HCT116 (cell line): ENCODE measurements at regions not wholly inside any gene's neighbourhood (a gene's known extent, or its start where the extent isn't known, plus 50 kb on each side); places are given as distances from the start of the nearest gene placed in this dataset.

Experiments used
- ATAC-seq: fragments of 200-7000 bp; cut with Tn5 transposase; 2 replicates; pipeline ENCODE4 v1.9.1; 2020; ENCODE audit warnings: mild to moderate bottlenecking, moderate library complexity
- BruUV-seq: library from RNA; stranded (reverse); fragments of 400-500 nt; replicated peaks from 2 replicates; lab custom pipeline; 2021; lab: Mats Ljungman, UMichigan
- CTCF ChIA-PET: fragments of 300-600 bp; sonication (Branson Sonifier 250); formaldehyde crosslinking; loops from one replicate; lab custom pipeline; 2021; ENCODE audit warnings: antibody characterized with exemption; lab: Charles Lee
- POLR2A ChIA-PET: fragments of 300-600, 350-600 bp; sonication (Branson Sonifier 250); formaldehyde crosslinking; loops from one replicate; lab custom pipeline; 2021; ENCODE audit warnings: antibody characterized with exemption; lab: Charles Lee
- RAD21 ChIA-PET, 2 experiments: fragments of 300-600 bp; sonication (Branson Sonifier 250); formaldehyde crosslinking; loops; one replicate each; lab custom pipeline; 2023; ENCODE audit warnings: low total read pairs in 2 of 2; ENCODE audit not compliant: uncharacterized antibody in 2 of 2, unreplicated experiment in 2 of 2, low non-redundant PET in 1 of 2; lab: Charles Lee
- DNase-seq: peaks from one replicate; pipeline ENCODE4 v3.0.0-alpha.2; 2010; ENCODE audit warnings: low read depth, low spot score
- H2AFZ ChIP-seq: fragments of 200-600 bp; shearing (Covaris generic), sonication (generic); 2 replicates; pipeline ENCODE4 v1.6.1; 2017; ENCODE audit warnings: low read depth, mixed run types, mixed read lengths, antibody characterized with exemption, low read length; ENCODE audit not compliant: poor library complexity, severe bottlenecking
- H3K27ac ChIP-seq: 2 replicates; pipeline ENCODE4 v1.5.1; 2012; ENCODE audit warnings: low read depth, low read length
- H3K27me3 ChIP-seq: fragments of 200-600 bp; sonication (generic); 2 replicates; pipeline ENCODE4 v1.6.1; 2016; ENCODE audit warnings: mixed run types, low read length, mixed read lengths; ENCODE audit not compliant: insufficient read depth
- H3K36me3 ChIP-seq, 2 experiments: fragments of 200-500 bp in 1 of 2; fragments of 200-600 bp in 1 of 2; sonication (Bioruptor generic) in 1 of 2; sonication (generic) in 1 of 2; 2 replicates each; pipeline versions ENCODE4 v1.5.1 to v1.6.1; 2014 to 2016; ENCODE audit warnings: low read length in 2 of 2, inconsistent platforms in 1 of 2, mixed read lengths in 1 of 2, mixed run types in 1 of 2; ENCODE audit not compliant: insufficient read depth in 2 of 2, control insufficient read depth in 1 of 2
- H3K4me1 ChIP-seq, 2 experiments: fragments of 200-600 bp in 1 of 2; sonication (generic) in 1 of 2; 2 replicates each; pipeline versions ENCODE4 v1.5.1 to v1.6.1; 2012 to 2017; ENCODE audit warnings: low read length in 2 of 2, inconsistent platforms in 1 of 2, mild to moderate bottlenecking in 1 of 2, mixed read lengths in 1 of 2, mixed run types in 1 of 2, moderate library complexity in 1 of 2; ENCODE audit not compliant: insufficient read depth in 2 of 2, control insufficient read depth in 1 of 2
- H3K4me2 ChIP-seq: fragments of 200-600 bp; sonication (generic); 2 replicates; pipeline ENCODE4 v1.6.1; 2017; ENCODE audit warnings: mixed run types, low read length, mixed read lengths
- H3K4me3 ChIP-seq, 2 experiments: fragments of 200-600 bp in 1 of 2; sonication (generic) in 1 of 2; replicated peaks in 1 of 2; 2 replicates each; pipeline ENCODE4 v1.5.1; 2011 to 2016; ENCODE audit warnings: low read length in 2 of 2, control low read depth in 1 of 2, low read depth in 1 of 2, mild to moderate bottlenecking in 1 of 2, mixed read lengths in 1 of 2, mixed run types in 1 of 2
- H3K79me2 ChIP-seq: fragments of 200-600 bp; sonication (generic); 2 replicates; pipeline ENCODE4 v1.6.1; 2017; ENCODE audit warnings: mild to moderate bottlenecking, mixed run types, low read length, moderate library complexity, mixed read lengths; ENCODE audit not compliant: insufficient read depth
- H3K9ac ChIP-seq: fragments of 200-600 bp; sonication (generic); 2 replicates; pipeline ENCODE4 v1.6.1; 2016; ENCODE audit warnings: low read length, mixed read lengths
- H3K9me2 ChIP-seq: fragments of 200-600 bp; sonication (generic), shearing (Covaris generic); 2 replicates; pipeline ENCODE4 v1.6.1; 2017; ENCODE audit warnings: mixed run types, mild to moderate bottlenecking, moderate library complexity; ENCODE audit not compliant: insufficient read depth
- H3K9me3 ChIP-seq, 2 experiments: fragments of 200-500 bp in 1 of 2; fragments of 200-600 bp in 1 of 2; sonication (Bioruptor generic) in 1 of 2; sonication (generic) in 1 of 2; 2 replicates each; pipeline ENCODE4 v1.6.1; 2014 to 2017; ENCODE audit warnings: low read length in 2 of 2, mixed read lengths in 2 of 2, inconsistent platforms in 1 of 2, low read depth in 1 of 2, mild to moderate bottlenecking in 1 of 2, mixed run types in 1 of 2, moderate library complexity in 1 of 2; ENCODE audit not compliant: control insufficient read depth in 1 of 2, insufficient read depth in 1 of 2
- H4K20me1 ChIP-seq: fragments of 200-600 bp; sonication (generic), shearing (Covaris generic); 2 replicates; pipeline ENCODE4 v1.6.1; 2017; ENCODE audit warnings: mixed run types, mild to moderate bottlenecking, moderate library complexity; ENCODE audit not compliant: insufficient read depth
- CBX3 ChIP-seq: IDR thresholded peaks from 2 replicates; pipeline ENCODE4 v1.6.1; 2012; ENCODE audit warnings: low read depth
- CEBPB ChIP-seq: IDR thresholded peaks from 2 replicates; pipeline ENCODE4 v1.6.1; 2012; ENCODE audit warnings: low read depth
- EGR1 ChIP-seq: IDR thresholded peaks from 2 replicates; pipeline ENCODE4 v1.6.1; 2012; ENCODE audit warnings: low read depth
- ELF1 ChIP-seq: IDR thresholded peaks from 2 replicates; pipeline ENCODE4 v1.6.1; 2012; ENCODE audit warnings: low read depth, borderline replicate concordance
- EZH2phosphoT487 ChIP-seq: fragments of 200-600 bp; IDR thresholded peaks from 2 replicates; pipeline ENCODE4 v1.6.1; 2018; ENCODE audit warnings: antibody characterized with exemption, borderline replicate concordance
- FOSL1 ChIP-seq: IDR thresholded peaks from 2 replicates; pipeline ENCODE4 v1.6.1; 2012; ENCODE audit warnings: low read depth
- MAX ChIP-seq: IDR thresholded peaks from 2 replicates; pipeline ENCODE4 v1.6.1; 2012
- POLR2A ChIP-seq: IDR thresholded peaks from 2 replicates; pipeline ENCODE4 v1.7.0; 2011; ENCODE audit warnings: borderline replicate concordance; ENCODE audit not compliant: insufficient read depth, insufficient read length; ENCODE audit errors: extremely low read depth
- POLR2AphosphoS5 ChIP-seq: IDR thresholded peaks from 2 replicates; pipeline ENCODE4 v1.6.1; 2011; ENCODE audit warnings: mild to moderate bottlenecking, low read depth, low read length, moderate library complexity
- RAD21 ChIP-seq: IDR thresholded peaks from 2 replicates; pipeline ENCODE4 v1.6.1; 2012; ENCODE audit warnings: low read depth, mild to moderate bottlenecking
- SIN3A ChIP-seq: IDR thresholded peaks from 2 replicates; pipeline ENCODE4 v1.6.1; 2012; ENCODE audit warnings: low read depth
- TCF7L2 ChIP-seq: IDR thresholded peaks from 2 replicates; pipeline ENCODE4 v1.7.0; 2011; ENCODE audit warnings: borderline replicate concordance, inconsistent platforms; ENCODE audit not compliant: insufficient read depth, insufficient read length; ENCODE audit errors: extremely low read depth
- YY1 ChIP-seq: IDR thresholded peaks from 2 replicates; pipeline ENCODE4 v1.6.1; 2011; ENCODE audit warnings: low read length, low read depth, moderate library complexity, mild to moderate bottlenecking; ENCODE audit not compliant: insufficient replicate concordance; ENCODE audit errors: extremely low read depth
- ZBTB33 ChIP-seq: IDR thresholded peaks from 2 replicates; pipeline ENCODE4 v1.6.1; 2011; ENCODE audit warnings: mild to moderate bottlenecking, low read length, moderate library complexity; ENCODE audit not compliant: insufficient replicate concordance; ENCODE audit errors: extremely low read depth
- intact Hi-C: fragments of 100-400 bp; cut with micrococcal nuclease; formaldehyde crosslinking; loops from 2 replicates; pipeline ENCODE4 v1.10.0; 2022
- TF ChIP-seq, protein P1 (sequence below), 3 experiments: fragments of 200-600 bp in 1 of 3; sonication (generic) in 1 of 3; IDR thresholded peaks in 2 of 3; conservative IDR thresholded peaks in 1 of 3; 2 replicates each; pipeline ENCODE4 v1.5.1; 2012 to 2017; ENCODE audit warnings: low read depth in 2 of 3, low read length in 2 of 3, antibody characterized with exemption in 1 of 3, borderline replicate concordance in 1 of 3, control low read depth in 1 of 3, mild to moderate bottlenecking in 1 of 3, mixed read lengths in 1 of 3, mixed run types in 1 of 3, moderate library complexity in 1 of 3; ENCODE audit not compliant: insufficient read depth in 1 of 3

GRCh38 chrY:15600565-15600964 is 1076.2 kb downstream of the NLGN4Y start:
- H3K9me3 ChIP-seq = no peaks in the 10 kb centered on the region
- BruUV-seq = no TSS peak
- no peak for ATAC-seq
- H2AFZ ChIP-seq = no peak overlapping the region
- no peak overlapping the region for H3K4me3 ChIP-seq
- no peaks in the 10 kb centered on the region for H3K4me1 ChIP-seq
- no peak overlapping the region for H3K9ac ChIP-seq
- TF ChIP-seq EGR1 (no peak), EZH2phosphoT487 (no peak), MAX (no peak), CEBPB (no peak), POLR2AphosphoS5 (no peak), FOSL1 (no peak), POLR2A (no peak)
- TF ChIP-seq, protein P1, sequence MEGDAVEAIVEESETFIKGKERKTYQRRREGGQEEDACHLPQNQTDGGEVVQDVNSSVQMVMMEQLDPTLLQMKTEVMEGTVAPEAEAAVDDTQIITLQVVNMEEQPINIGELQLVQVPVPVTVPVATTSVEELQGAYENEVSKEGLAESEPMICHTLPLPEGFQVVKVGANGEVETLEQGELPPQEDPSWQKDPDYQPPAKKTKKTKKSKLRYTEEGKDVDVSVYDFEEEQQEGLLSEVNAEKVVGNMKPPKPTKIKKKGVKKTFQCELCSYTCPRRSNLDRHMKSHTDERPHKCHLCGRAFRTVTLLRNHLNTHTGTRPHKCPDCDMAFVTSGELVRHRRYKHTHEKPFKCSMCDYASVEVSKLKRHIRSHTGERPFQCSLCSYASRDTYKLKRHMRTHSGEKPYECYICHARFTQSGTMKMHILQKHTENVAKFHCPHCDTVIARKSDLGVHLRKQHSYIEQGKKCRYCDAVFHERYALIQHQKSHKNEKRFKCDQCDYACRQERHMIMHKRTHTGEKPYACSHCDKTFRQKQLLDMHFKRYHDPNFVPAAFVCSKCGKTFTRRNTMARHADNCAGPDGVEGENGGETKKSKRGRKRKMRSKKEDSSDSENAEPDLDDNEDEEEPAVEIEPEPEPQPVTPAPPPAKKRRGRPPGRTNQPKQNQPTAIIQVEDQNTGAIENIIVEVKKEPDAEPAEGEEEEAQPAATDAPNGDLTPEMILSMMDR (IDR thresholded peaks at IDR 0.05 in 2 of 3, conservative IDR thresholded peaks at IDR 0.05 in 1 of 3; ENCODE audit: borderline replicate concordance in 1 of 3, insufficient read depth in 1 of 3, low read depth in 2 of 3, low read length in 2 of 3) = no peak
- no peaks in the 10 kb centered on the region for H3K9me2 ChIP-seq
- H3K79me2 ChIP-seq = no peaks in the 10 kb centered on the region
- RAD21 ChIA-PET = no interaction called here
- no peaks in the 10 kb centered on the region for H3K36me3 ChIP-seq
- H4K20me1 ChIP-seq = no peaks in the 10 kb centered on the region
- no peak overlapping the region for H3K27ac ChIP-seq
- CTCF ChIA-PET = no interaction called here
- H3K27me3 ChIP-seq = no peaks in the 10 kb centered on the region
- intact Hi-C loops = no loop called here
- POLR2A ChIA-PET = no interaction called here
- no peak overlapping the region for H3K4me2 ChIP-seq
- DNase-seq = no peak

DNA sequence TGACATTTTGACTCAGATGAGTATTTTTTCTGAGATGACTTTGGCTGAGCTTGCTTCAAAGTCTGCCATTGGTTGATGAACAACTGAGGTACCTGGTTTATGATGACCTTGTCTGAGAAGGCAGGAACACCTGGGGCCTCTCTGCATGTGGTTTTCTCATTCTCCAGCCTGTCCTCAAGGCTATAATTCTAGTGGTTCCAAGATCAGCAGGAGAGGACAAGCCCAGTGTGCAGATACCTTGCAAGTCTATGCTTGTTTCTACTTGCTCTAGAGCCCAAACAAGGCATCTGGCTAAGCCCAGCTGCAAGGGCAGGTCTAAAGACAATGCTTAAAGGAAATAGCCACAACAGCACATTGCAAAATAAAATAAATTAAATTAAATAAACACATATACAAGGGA is 1100.0 kb downstream of the NLGN4Y start:
- POLR2A ChIA-PET = no interaction called here
- no peaks in the 10 kb centered on the region for H4K20me1 ChIP-seq
- no peak overlapping the region for H2AFZ ChIP-seq
- no peak for DNase-seq
- H3K27ac ChIP-seq = no peak overlapping the region
- H3K9me3 ChIP-seq = no peaks in the 10 kb centered on the region
- H3K4me1 ChIP-seq = no peaks in the 10 kb centered on the region
- H3K79me2 ChIP-seq = no peaks in the 10 kb centered on the region
- no peaks in the 10 kb centered on the region for H3K9me2 ChIP-seq
- intact Hi-C loops = no loop called here
- no TSS peak for BruUV-seq
- no peak overlapping the region for H3K4me2 ChIP-seq
- no peak overlapping the region for H3K4me3 ChIP-seq
- ATAC-seq = no peak
- CTCF ChIA-PET = no interaction called here
- H3K27me3 ChIP-seq = no peaks in the 10 kb centered on the region
- H3K9ac ChIP-seq = no peak overlapping the region
- RAD21 ChIA-PET = no interaction called here
- no peaks in the 10 kb centered on the region for H3K36me3 ChIP-seq
- TF ChIP-seq YY1 (no peak), SIN3A (no peak), POLR2A (no peak), CEBPB (no peak), RAD21 (no peak), CBX3 (no peak), ELF1 (no peak), TCF7L2 (no peak), EGR1 (no peak), ZBTB33 (no peak)
